MCF 10A (cell line): ENCODE measurements at regions not wholly inside any gene's neighbourhood (a gene's known extent, or its start where the extent isn't known, plus 50 kb on each side); places are given as distances from the start of the nearest gene placed in this dataset.

Experiments used
- BruUV-seq: library from RNA; stranded (reverse); fragments of 400-500 nt; replicated peaks from 2 replicates; lab custom pipeline; 2021; lab: Mats Ljungman, UMichigan
- CTCF ChIA-PET: fragments of 300-600 bp; sonication (Branson Sonifier 250); formaldehyde crosslinking; extraction: SDS; loops from one replicate; lab custom pipeline; 2021; ENCODE audit warnings: antibody characterized with exemption, inconsistent platforms; lab: Yijun Ruan, JAX
- POLR2A ChIA-PET: fragments of 300-600, 350-650 bp; sonication (Branson Sonifier 250); formaldehyde crosslinking; extraction: SDS; loops from one replicate; lab custom pipeline; 2020; ENCODE audit warnings: antibody characterized with exemption, inconsistent platforms; lab: Yijun Ruan, JAX
- DNase-seq: peaks from one replicate; pipeline ENCODE4 v3.0.0-alpha.2; 2018; ENCODE audit not compliant: unreplicated experiment
- H3K27ac Mint-ChIP-seq: one replicate; pipeline ENCODE4 v1.8.0; 2022; ENCODE audit warnings: mild to moderate bottlenecking, low read depth, mixed read lengths; ENCODE audit not compliant: unreplicated experiment
- H3K27me3 Mint-ChIP-seq: one replicate; pipeline ENCODE4 v1.8.0; 2022; ENCODE audit warnings: mixed read lengths; ENCODE audit not compliant: insufficient read depth, unreplicated experiment
- H3K36me3 Mint-ChIP-seq: one replicate; pipeline ENCODE4 v1.8.0; 2022; ENCODE audit warnings: mild to moderate bottlenecking, moderate library complexity, mixed read lengths; ENCODE audit not compliant: insufficient read depth, unreplicated experiment
- H3K4me1 Mint-ChIP-seq: one replicate; pipeline ENCODE4 v1.8.0; 2022; ENCODE audit warnings: mixed read lengths; ENCODE audit not compliant: insufficient read depth, unreplicated experiment
- H3K4me3 Mint-ChIP-seq: one replicate; pipeline ENCODE4 v1.8.0; 2022; ENCODE audit warnings: mild to moderate bottlenecking, moderate library complexity, mixed read lengths; ENCODE audit not compliant: unreplicated experiment
- H3K9me3 Mint-ChIP-seq: one replicate; pipeline ENCODE4 v1.8.0; 2022; ENCODE audit warnings: mixed read lengths; ENCODE audit not compliant: unreplicated experiment
- intact Hi-C: fragments of 100-400 bp; cut with micrococcal nuclease; formaldehyde crosslinking; loops from 2 replicates; pipeline ENCODE4 v1.14.1; 2022
- TF ChIP-seq, protein P1 (sequence below): fragments of 200-600 bp; IDR thresholded peaks from one replicate; pipeline ENCODE4 v1.8.0; 2022; ENCODE audit warnings: antibody characterized with exemption, mild to moderate bottlenecking; ENCODE audit not compliant: unreplicated experiment

DNA sequence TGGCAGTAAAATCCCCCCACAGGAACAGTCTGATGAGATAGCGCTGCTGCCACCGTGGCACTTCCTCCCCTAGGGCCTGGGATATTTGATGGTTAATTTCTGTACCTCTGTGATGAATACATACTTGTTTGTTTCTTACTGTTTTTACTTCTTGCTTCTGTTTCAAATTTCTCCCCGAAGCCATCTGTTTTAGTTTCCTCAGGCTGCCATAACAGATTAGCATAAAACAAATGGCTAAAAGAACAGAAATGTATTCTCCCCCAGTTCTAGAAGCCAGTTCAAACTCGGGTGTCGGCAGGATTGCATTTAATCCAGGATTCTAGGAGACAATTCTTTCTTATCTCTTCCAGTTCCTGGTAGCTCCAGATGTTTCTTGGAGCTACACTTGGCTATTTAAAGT is 435.9 kb downstream of the DSEL start:
- ChIA-PET POLR2A (interaction anchor here (0.6 kb wide), 1 partner anchor 261 kb away, joined by 4 read pairs; no protein-coding TSS in a partner anchor), CTCF (no interaction called here)
- Mint-ChIP-seq H3K27ac (no peak overlapping the region), H3K4me3 (no peak overlapping the region), H3K4me1 (no peaks in the 10 kb centered on the region), H3K9me3 (no peaks in the 10 kb centered on the region), H3K36me3 (no peaks in the 10 kb centered on the region), H3K27me3 (peaks cover 80% of the 10 kb centered on the region)
- BruUV-seq = no TSS peak
- TF ChIP-seq, protein P1, sequence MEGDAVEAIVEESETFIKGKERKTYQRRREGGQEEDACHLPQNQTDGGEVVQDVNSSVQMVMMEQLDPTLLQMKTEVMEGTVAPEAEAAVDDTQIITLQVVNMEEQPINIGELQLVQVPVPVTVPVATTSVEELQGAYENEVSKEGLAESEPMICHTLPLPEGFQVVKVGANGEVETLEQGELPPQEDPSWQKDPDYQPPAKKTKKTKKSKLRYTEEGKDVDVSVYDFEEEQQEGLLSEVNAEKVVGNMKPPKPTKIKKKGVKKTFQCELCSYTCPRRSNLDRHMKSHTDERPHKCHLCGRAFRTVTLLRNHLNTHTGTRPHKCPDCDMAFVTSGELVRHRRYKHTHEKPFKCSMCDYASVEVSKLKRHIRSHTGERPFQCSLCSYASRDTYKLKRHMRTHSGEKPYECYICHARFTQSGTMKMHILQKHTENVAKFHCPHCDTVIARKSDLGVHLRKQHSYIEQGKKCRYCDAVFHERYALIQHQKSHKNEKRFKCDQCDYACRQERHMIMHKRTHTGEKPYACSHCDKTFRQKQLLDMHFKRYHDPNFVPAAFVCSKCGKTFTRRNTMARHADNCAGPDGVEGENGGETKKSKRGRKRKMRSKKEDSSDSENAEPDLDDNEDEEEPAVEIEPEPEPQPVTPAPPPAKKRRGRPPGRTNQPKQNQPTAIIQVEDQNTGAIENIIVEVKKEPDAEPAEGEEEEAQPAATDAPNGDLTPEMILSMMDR = no peak
- no peak for DNase-seq
- intact Hi-C loops = no loop called here

DNA sequence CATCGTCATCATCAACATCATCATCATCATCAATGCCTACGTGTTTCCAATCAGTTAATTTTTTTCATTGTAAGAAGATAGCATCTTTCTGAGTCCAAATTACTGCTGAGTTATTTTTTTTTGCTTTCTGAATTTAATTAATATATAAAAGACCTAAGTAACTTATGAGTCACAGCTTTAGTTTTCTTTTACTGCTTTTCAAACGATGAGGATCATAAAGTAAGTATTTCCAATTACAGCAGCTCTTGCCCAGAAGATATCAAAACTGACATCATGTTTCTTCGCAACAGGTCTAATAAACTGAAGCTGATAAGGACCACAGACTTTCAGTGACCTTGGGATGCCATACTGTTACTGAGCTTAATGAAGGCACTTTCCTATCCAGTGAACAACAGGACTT is 442.2 kb downstream of the DSEL start:
- CTCF ChIA-PET = interaction anchor here (0.6 to 0.8 kb wide), 3 partner anchors 30 to 323 kb away, joined by 3 read pairs; no protein-coding TSS in a partner anchor
- intact Hi-C loops = no loop called here
- TF ChIP-seq, protein P1 = no peak

DNA sequence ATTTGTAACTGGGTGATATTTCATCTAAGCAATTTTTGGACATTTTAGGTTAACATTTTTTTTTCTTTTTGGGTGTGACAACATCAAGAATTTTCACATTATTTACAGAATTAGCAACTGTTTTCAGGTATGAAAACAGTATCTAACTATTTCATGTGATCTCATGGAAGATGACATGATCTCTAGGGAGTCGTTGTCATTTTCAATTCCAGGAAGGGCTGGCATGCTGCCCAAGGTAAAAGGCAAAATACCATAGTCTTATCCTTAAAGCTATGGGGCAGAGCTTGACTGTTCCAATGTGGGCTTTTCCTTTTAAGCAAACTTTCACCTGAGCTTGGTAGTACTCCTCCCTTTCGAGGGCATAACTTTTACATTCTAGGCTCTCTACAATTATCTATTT is 443.7 kb downstream of the DSEL start:
- no TSS peak for BruUV-seq
- intact Hi-C loops = no loop called here
- Mint-ChIP-seq H3K27ac (no peak overlapping the region), H3K4me3 (no peak overlapping the region), H3K4me1 (no peaks in the 10 kb centered on the region), H3K9me3 (no peaks in the 10 kb centered on the region), H3K36me3 (no peaks in the 10 kb centered on the region), H3K27me3 (peaks cover 75% of the 10 kb centered on the region)
- POLR2A ChIA-PET = no interaction called here
- TF ChIP-seq, protein P1 = no peak
- DNase-seq = no peak
- CTCF ChIA-PET = no interaction called here

More for the DNA sequence above, 442.2 kb downstream of the DSEL start:
- Mint-ChIP-seq H3K4me1 (no peaks in the 10 kb centered on the region), H3K27ac (no peak overlapping the region), H3K36me3 (no peaks in the 10 kb centered on the region), H3K9me3 (no peaks in the 10 kb centered on the region), H3K4me3 (no peak overlapping the region), H3K27me3 (peaks cover 79% of the 10 kb centered on the region)
- no peak for DNase-seq
- no TSS peak for BruUV-seq
- POLR2A ChIA-PET = no interaction called here

DNA sequence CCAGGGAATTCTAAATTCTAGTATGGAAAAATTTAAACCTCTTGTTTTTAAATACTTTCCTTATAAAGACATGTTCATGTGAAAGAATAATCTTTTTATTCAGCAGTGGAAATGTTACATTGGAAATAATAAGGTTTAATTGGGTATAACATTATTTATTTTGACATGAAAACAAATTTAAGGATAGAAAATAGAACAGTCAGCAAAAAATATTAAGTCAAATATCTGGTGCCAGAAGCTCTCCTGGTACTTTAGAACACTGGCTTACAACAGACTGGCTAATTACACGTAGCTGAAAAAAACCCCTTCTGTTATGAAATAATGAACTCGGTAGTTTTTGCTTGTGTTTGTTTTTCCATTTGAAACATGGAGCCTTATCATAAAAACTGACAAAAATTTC is 447.9 kb downstream of the DSEL start:
- Mint-ChIP-seq H3K4me1 (no peaks in the 10 kb centered on the region), H3K4me3 (no peak overlapping the region), H3K9me3 (no peaks in the 10 kb centered on the region), H3K27ac (no peak overlapping the region), H3K27me3 (peaks cover 76% of the 10 kb centered on the region), H3K36me3 (no peaks in the 10 kb centered on the region)
- ChIA-PET CTCF (no interaction called here), POLR2A (no interaction called here)
- TF ChIP-seq, protein P1 = no peak
- intact Hi-C loops = no loop called here
- no TSS peak for BruUV-seq
- DNase-seq = no peak
